GM18507 (cell line): ENCODE measurements at regions not wholly inside any gene's neighbourhood (a gene's known extent, or its start where the extent isn't known, plus 50 kb on each side); places are given as distances from the start of the nearest gene placed in this dataset.

Experiments
- DNase-seq: peaks from one replicate; pipeline ENCODE4 v3.0.0; 2011; ENCODE audit warnings: low read depth; ENCODE audit not compliant: insufficient read length; ENCODE audit errors: extremely low spot score
- FAIRE-seq: peaks from 2 replicates; lab custom pipeline; 2011; peaks lifted over from hg19 to GRCh38; lab: Jason Lieb, UNC

GRCh38 chr10:131749767-131750142, 151.1 kb upstream of the PPP2R2D start:
- FAIRE-seq = no peak

GRCh38 chr10:131750171-131750895, 150.5 kb upstream of the PPP2R2D start:
- no peak for DNase-seq
- FAIRE-seq = no peak

More at GRCh38 chr10:131749767-131750142, 151.1 kb upstream of the PPP2R2D start:
- no peak for DNase-seq

- DNase-seq (no peak), FAIRE-seq (no peak)
Observed at GRCh38 chr10:131750973-131751826, 149.6 kb upstream of the PPP2R2D start.

GRCh38 chr10:131751827-131752775, 148.7 kb upstream of the PPP2R2D start:
- FAIRE-seq (no peak), DNase-seq (no peak)

- no peak for DNase-seq
- no peak for FAIRE-seq
Observed at GRCh38 chr10:131753336-131753735, 147.5 kb upstream of the PPP2R2D start.

- no peak for FAIRE-seq
- DNase-seq = no peak
Observed at GRCh38 chr10:131755200-131755599, 145.6 kb upstream of the PPP2R2D start.

GRCh38 chr10:131757285-131758058, 143.3 kb upstream of the PPP2R2D start:
- DNase-seq = no peak
- no peak for FAIRE-seq

GRCh38 chr10:131758062-131758938, 142.5 kb upstream of the PPP2R2D start:
- no peak for FAIRE-seq
- no peak for DNase-seq

GRCh38 chr10:131758939-131759301, 141.9 kb upstream of the PPP2R2D start:
- DNase-seq (no peak), FAIRE-seq (no peak)

- FAIRE-seq (no peak), DNase-seq (no peak)
Observed at GRCh38 chr10:131759347-131759746, 141.5 kb upstream of the PPP2R2D start.

GRCh38 chr10:131760416-131761166, 140.2 kb upstream of the PPP2R2D start:
- no peak for DNase-seq
- FAIRE-seq = no peak

GRCh38 chr10:131762789-131763696, 137.8 kb upstream of the PPP2R2D start:
- FAIRE-seq (no peak), DNase-seq (no peak)

- FAIRE-seq (no peak), DNase-seq (no peak)
Observed at GRCh38 chr10:131764929-131765328, 135.9 kb upstream of the PPP2R2D start.

GRCh38 chr10:131766096-131766495, 134.7 kb upstream of the PPP2R2D start:
- DNase-seq = no peak
- no peak for FAIRE-seq

GRCh38 chr10:131767716-131768115, 133.1 kb upstream of the PPP2R2D start:
- no peak for FAIRE-seq

GRCh38 chr10:131769571-131770410, 131.0 kb upstream of the PPP2R2D start:
- DNase-seq (no peak), FAIRE-seq (no peak)

More at GRCh38 chr10:131767716-131768115, 133.1 kb upstream of the PPP2R2D start:
- DNase-seq = no peak
